SU-DHL-6 (cell line): ENCODE measurements at regions not wholly inside any gene's neighbourhood (a gene's known extent, or its start where the extent isn't known, plus 50 kb on each side); places are given as distances from the start of the nearest gene placed in this dataset.

ENCODE experiments used
- H2AFZ ChIP-seq: fragments of 200-600 bp; sonication (generic); 2 replicates; pipeline ENCODE4 v1.6.1; 2014; ENCODE audit warnings: low read depth, mild to moderate bottlenecking, moderate library complexity, mixed read lengths, antibody characterized with exemption, low read length; ENCODE audit not compliant: severe bottlenecking
- H3F3A ChIP-seq: fragments of 200-600 bp; shearing (Covaris generic); 2 replicates; pipeline ENCODE4 v1.6.0; 2016; ENCODE audit warnings: antibody characterized with exemption, mild to moderate bottlenecking; ENCODE audit not compliant: insufficient read depth
- H3K27ac ChIP-seq: fragments of 200-600 bp; sonication (generic); 2 replicates; pipeline ENCODE4 v1.5.1; 2016; ENCODE audit warnings: low read depth, mild to moderate bottlenecking, low read length, moderate library complexity, mixed read lengths
- H3K27me3 ChIP-seq: fragments of 200-600 bp; sonication (generic), shearing (Covaris generic); 2 replicates; pipeline ENCODE4 v1.6.0; 2014; ENCODE audit warnings: mild to moderate bottlenecking, low read length
- H3K36me3 ChIP-seq: fragments of 200-600 bp; sonication (generic); 2 replicates; pipeline ENCODE4 v1.6.1; 2014; ENCODE audit warnings: mild to moderate bottlenecking, low read length, mixed read lengths
- H3K4me2 ChIP-seq: fragments of 300-600, 200-600 bp; shearing (Covaris generic), sonication (generic); 2 replicates; pipeline ENCODE4 v1.6.0; 2014; ENCODE audit warnings: low read length, low read depth, mild to moderate bottlenecking; ENCODE audit not compliant: poor library complexity, severe bottlenecking
- H3K4me3 ChIP-seq: fragments of 200-600 bp; sonication (generic); 2 replicates; pipeline ENCODE4 v1.5.1; 2014; ENCODE audit warnings: antibody characterized with exemption, low read length, mild to moderate bottlenecking, mixed read lengths; ENCODE audit not compliant: insufficient read depth, poor library complexity, severe bottlenecking
- H3K79me2 ChIP-seq: fragments of 200-600 bp; sonication (generic); 2 replicates; pipeline ENCODE4 v1.6.1; 2014; ENCODE audit warnings: mild to moderate bottlenecking, low read length, moderate library complexity; ENCODE audit not compliant: insufficient read depth
- H3K9ac ChIP-seq: fragments of 200-600 bp; sonication (generic); 2 replicates; pipeline ENCODE4 v1.7.0; 2014; ENCODE audit warnings: mild to moderate bottlenecking, low read length
- H3K9me2 ChIP-seq: fragments of 200-600 bp; sonication (generic); replicated peaks from 2 replicates; pipeline ENCODE4 v1.6.1; 2014; ENCODE audit warnings: low read length; ENCODE audit not compliant: insufficient read depth
- H3K9me3 ChIP-seq: fragments of 200-600 bp; sonication (generic); 2 replicates; pipeline ENCODE4 v1.6.1; 2014; ENCODE audit warnings: low read length, mixed read lengths; ENCODE audit not compliant: insufficient read depth
- H4K20me1 ChIP-seq: fragments of 200-600 bp; sonication (generic); 2 replicates; pipeline ENCODE4 v1.6.1; 2014; ENCODE audit warnings: low read depth, mild to moderate bottlenecking, antibody characterized with exemption, low read length, moderate library complexity, mixed read lengths
- CTCF ChIP-seq: fragments of 200-600 bp; sonication (generic); IDR thresholded peaks from one replicate; pipeline ENCODE4 v1.5.1; 2017; ENCODE audit warnings: antibody characterized with exemption, mild to moderate bottlenecking, low read length, moderate library complexity; ENCODE audit not compliant: insufficient read depth, poor library complexity, severe bottlenecking
- EZH2phosphoT487 ChIP-seq: fragments of 200-600 bp; sonication (generic), shearing (Covaris generic); conservative IDR thresholded peaks from 2 replicates; pipeline ENCODE4 v1.6.1; 2018; ENCODE audit warnings: mild to moderate bottlenecking, antibody characterized with exemption, low read length, moderate library complexity, mixed read lengths

- no peak overlapping the region for H3K4me3 ChIP-seq
- no peak overlapping the region for H3K27ac ChIP-seq
- H3K9me3 ChIP-seq = no peaks in the 10 kb centered on the region
- H3K4me2 ChIP-seq = no peak overlapping the region
- no peaks in the 10 kb centered on the region for H4K20me1 ChIP-seq
- no peak overlapping the region for H3K9ac ChIP-seq
- no peaks in the 10 kb centered on the region for H3F3A ChIP-seq
- H3K36me3 ChIP-seq = no peaks in the 10 kb centered on the region; the same call in 1 of the 2 replicates
- no peak for TF ChIP-seq EZH2phosphoT487
- no peak for TF ChIP-seq CTCF
- no peaks in the 10 kb centered on the region for H3K79me2 ChIP-seq
- H3K9me2 ChIP-seq = no peaks in the 10 kb centered on the region
- no peaks in the 10 kb centered on the region for H3K27me3 ChIP-seq
- no peak overlapping the region for H2AFZ ChIP-seq
Observed at GRCh38 chr6:156219973-156220372, 557.2 kb upstream of the ARID1B start.

- H3F3A ChIP-seq = no peaks in the 10 kb centered on the region
- H3K36me3 ChIP-seq = no peaks in the 10 kb centered on the region
- no peak overlapping the region for H3K27ac ChIP-seq
- TF ChIP-seq EZH2phosphoT487 (no peak), CTCF (no peak)
- H2AFZ ChIP-seq = no peak overlapping the region
- peaks cover 4% of the 10 kb centered on the region; the same call in 1 of the 2 replicates for H3K9me3 ChIP-seq
- no peaks in the 10 kb centered on the region for H3K79me2 ChIP-seq
- no peaks in the 10 kb centered on the region for H3K27me3 ChIP-seq
- H3K4me2 ChIP-seq = no peak overlapping the region
- H3K9ac ChIP-seq = no peak overlapping the region
- no peaks in the 10 kb centered on the region for H3K9me2 ChIP-seq
- H4K20me1 ChIP-seq = no peaks in the 10 kb centered on the region
- H3K4me3 ChIP-seq = no peak overlapping the region
Observed at GRCh38 chr6:156205678-156206077, 571.5 kb upstream of the ARID1B start.

DNA sequence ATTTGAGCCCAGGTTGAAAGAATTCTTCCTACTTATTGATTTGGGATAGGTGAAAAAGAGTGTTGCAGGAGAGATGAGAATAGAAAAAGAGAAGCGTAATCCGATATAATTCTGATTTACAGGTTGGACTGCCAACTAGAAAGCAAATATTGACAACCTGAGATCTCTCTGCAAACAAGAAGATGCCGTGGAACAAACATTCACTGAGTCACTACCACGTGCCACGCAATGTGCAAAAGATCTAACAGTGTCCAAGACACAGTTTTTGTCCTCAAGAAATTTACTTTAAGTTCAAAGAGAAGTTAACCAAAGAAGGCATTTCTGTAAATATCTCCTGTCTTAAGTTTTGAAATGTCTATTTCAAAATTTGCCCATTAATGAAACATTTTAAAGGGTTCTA is 578.0 kb upstream of the ARID1B start:
- no peaks in the 10 kb centered on the region for H3K79me2 ChIP-seq
- H2AFZ ChIP-seq = no peak overlapping the region
- no peak overlapping the region for H3K4me3 ChIP-seq
- no peaks in the 10 kb centered on the region for H3K9me3 ChIP-seq
- H3K4me2 ChIP-seq = no peak overlapping the region
- TF ChIP-seq CTCF (no peak), EZH2phosphoT487 (no peak)
- no peaks in the 10 kb centered on the region for H3K9me2 ChIP-seq
- H3K27ac ChIP-seq = no peak overlapping the region
- no peak overlapping the region for H3K9ac ChIP-seq
- H3F3A ChIP-seq = no peaks in the 10 kb centered on the region
- H3K36me3 ChIP-seq = no peaks in the 10 kb centered on the region
- no peaks in the 10 kb centered on the region for H3K27me3 ChIP-seq
- no peaks in the 10 kb centered on the region for H4K20me1 ChIP-seq
